MCF 10A (cell line): ENCODE measurements at regions not wholly inside any gene's neighbourhood (a gene's known extent, or its start where the extent isn't known, plus 50 kb on each side); places are given as distances from the start of the nearest gene placed in this dataset.

Experiments used
- BruUV-seq: library from RNA; stranded (reverse); fragments of 400-500 nt; replicated peaks from 2 replicates; lab custom pipeline; 2021; lab: Mats Ljungman, UMichigan
- CTCF ChIA-PET: fragments of 300-600 bp; sonication (Branson Sonifier 250); formaldehyde crosslinking; extraction: SDS; loops from one replicate; lab custom pipeline; 2021; ENCODE audit warnings: antibody characterized with exemption, inconsistent platforms; lab: Yijun Ruan, JAX
- POLR2A ChIA-PET: fragments of 300-600, 350-650 bp; sonication (Branson Sonifier 250); formaldehyde crosslinking; extraction: SDS; loops from one replicate; lab custom pipeline; 2020; ENCODE audit warnings: antibody characterized with exemption, inconsistent platforms; lab: Yijun Ruan, JAX
- DNase-seq: peaks from one replicate; pipeline ENCODE4 v3.0.0-alpha.2; 2018; ENCODE audit not compliant: unreplicated experiment
- H3K27ac Mint-ChIP-seq: one replicate; pipeline ENCODE4 v1.8.0; 2022; ENCODE audit warnings: mild to moderate bottlenecking, low read depth, mixed read lengths; ENCODE audit not compliant: unreplicated experiment
- H3K27me3 Mint-ChIP-seq: one replicate; pipeline ENCODE4 v1.8.0; 2022; ENCODE audit warnings: mixed read lengths; ENCODE audit not compliant: insufficient read depth, unreplicated experiment
- H3K36me3 Mint-ChIP-seq: one replicate; pipeline ENCODE4 v1.8.0; 2022; ENCODE audit warnings: mild to moderate bottlenecking, moderate library complexity, mixed read lengths; ENCODE audit not compliant: insufficient read depth, unreplicated experiment
- H3K4me1 Mint-ChIP-seq: one replicate; pipeline ENCODE4 v1.8.0; 2022; ENCODE audit warnings: mixed read lengths; ENCODE audit not compliant: insufficient read depth, unreplicated experiment
- H3K4me3 Mint-ChIP-seq: one replicate; pipeline ENCODE4 v1.8.0; 2022; ENCODE audit warnings: mild to moderate bottlenecking, moderate library complexity, mixed read lengths; ENCODE audit not compliant: unreplicated experiment
- H3K9me3 Mint-ChIP-seq: one replicate; pipeline ENCODE4 v1.8.0; 2022; ENCODE audit warnings: mixed read lengths; ENCODE audit not compliant: unreplicated experiment
- CTCF ChIP-seq: fragments of 200-600 bp; IDR thresholded peaks from one replicate; pipeline ENCODE4 v1.8.0; 2022; ENCODE audit warnings: antibody characterized with exemption, mild to moderate bottlenecking; ENCODE audit not compliant: unreplicated experiment
- intact Hi-C: fragments of 100-400 bp; cut with micrococcal nuclease; formaldehyde crosslinking; loops from 2 replicates; pipeline ENCODE4 v1.14.1; 2022

GRCh38 chr6:92126088-92126487 is 1293.3 kb downstream of the EPHA7 start:
- H3K36me3 Mint-ChIP-seq = peaks cover 5% of the 10 kb centered on the region
- peaks cover 27% of the 10 kb centered on the region for H3K4me1 Mint-ChIP-seq
- H3K9me3 Mint-ChIP-seq = no peaks in the 10 kb centered on the region
- DNase-seq = peak; percentile 75
- no peaks in the 10 kb centered on the region for H3K27me3 Mint-ChIP-seq
- BruUV-seq = no TSS peak
- H3K4me3 Mint-ChIP-seq = no peak overlapping the region
- POLR2A ChIA-PET = no interaction called here
- TF ChIP-seq CTCF = no peak
- intact Hi-C loops = loop anchor here (10.0 kb wide), 1 partner anchor 159 kb away; no protein-coding TSS in a partner anchor
- CTCF ChIA-PET = interaction anchor here (0.6 to 1.1 kb wide), 4 partner anchors 9 to 682 kb away, joined by 3 to 5 read pairs (median 3); no protein-coding TSS in a partner anchor
- H3K27ac Mint-ChIP-seq = peak overlapping the region; percentile 32

DNA sequence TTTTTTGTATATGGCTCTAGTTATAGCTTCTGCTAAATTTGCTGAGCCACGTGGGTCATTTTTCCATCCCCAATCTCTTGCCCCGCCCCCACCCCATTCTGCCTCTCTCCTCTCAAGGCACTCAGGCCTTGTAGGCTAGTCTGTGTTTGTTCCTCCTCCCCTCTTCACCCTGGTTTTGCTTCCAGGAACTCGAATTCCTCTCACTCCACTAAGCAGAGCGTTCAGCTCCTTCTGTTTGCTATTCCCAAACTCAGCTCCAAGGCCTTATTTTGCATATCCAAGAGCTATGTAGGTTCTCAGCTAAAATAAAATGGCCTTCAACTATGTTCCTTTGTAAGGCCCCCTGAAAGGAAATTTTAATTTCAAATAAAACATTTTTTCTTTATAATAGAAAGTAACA is 1293.7 kb downstream of the EPHA7 start:
- Mint-ChIP-seq H3K27ac (peak overlapping the region; percentile 32), H3K4me3 (no peak overlapping the region), H3K4me1 (peaks cover 27% of the 10 kb centered on the region), H3K27me3 (no peaks in the 10 kb centered on the region), H3K9me3 (no peaks in the 10 kb centered on the region), H3K36me3 (peaks cover 5% of the 10 kb centered on the region)
- CTCF ChIA-PET = interaction anchor here (0.6 to 2.3 kb wide), 7 partner anchors 9 to 795 kb away, joined by 3 to 15 read pairs (median 3); no protein-coding TSS in a partner anchor
- intact Hi-C loops = loop anchor here (10.0 kb wide), 1 partner anchor 159 kb away; no protein-coding TSS in a partner anchor
- POLR2A ChIA-PET = no interaction called here
- BruUV-seq = no TSS peak
- DNase-seq = no peak
- TF ChIP-seq CTCF = no peak

GRCh38 chr6:92124200-92124651 is 1295.1 kb downstream of the EPHA7 start:
- Mint-ChIP-seq H3K36me3 (peaks cover 5% of the 10 kb centered on the region), H3K27ac (no peak overlapping the region), H3K4me1 (peaks cover 27% of the 10 kb centered on the region), H3K9me3 (no peaks in the 10 kb centered on the region), H3K27me3 (no peaks in the 10 kb centered on the region), H3K4me3 (no peak overlapping the region)
- no peak for TF ChIP-seq CTCF
- ChIA-PET CTCF (interaction anchor here (0.6 to 2.3 kb wide), 10 partner anchors 98 to 1366 kb away, joined by 3 to 15 read pairs (median 3); no protein-coding TSS in a partner anchor), POLR2A (interaction anchor here (0.8 kb wide), 1 partner anchor 13 kb away, joined by 3 read pairs; no protein-coding TSS in a partner anchor)
- intact Hi-C loops = loop anchor here (10.0 kb wide), 1 partner anchor 161 kb away; no protein-coding TSS in a partner anchor
- BruUV-seq = no TSS peak
- peak; percentile 78 for DNase-seq

DNA sequence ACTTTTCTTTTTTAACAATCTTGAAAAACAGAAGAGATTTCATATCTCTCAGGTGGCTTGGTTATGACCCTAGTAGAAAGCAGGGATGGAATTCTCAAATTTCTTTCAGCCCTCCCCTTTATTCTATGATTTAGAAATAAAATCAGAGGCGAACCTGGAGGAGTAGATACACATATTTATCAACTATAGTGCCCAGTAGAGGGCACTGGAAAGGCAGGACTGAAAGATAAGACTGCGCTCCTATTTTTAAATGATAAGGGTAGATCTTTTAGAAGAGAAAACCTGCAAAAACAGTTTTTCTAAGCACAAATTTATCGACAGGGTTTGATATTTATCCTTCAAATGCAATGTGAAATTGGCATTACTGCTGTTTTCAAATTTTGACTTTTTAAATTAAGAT is 1296.6 kb downstream of the EPHA7 start:
- POLR2A ChIA-PET = no interaction called here
- TF ChIP-seq CTCF = peak; percentile 32
- no peak overlapping the region for H3K4me3 Mint-ChIP-seq
- peaks cover 27% of the 10 kb centered on the region for H3K4me1 Mint-ChIP-seq
- intact Hi-C loops = loop anchor here (2.0 to 10.0 kb wide), 2 partner anchors 162 to 654 kb away; no protein-coding TSS in a partner anchor
- no TSS peak for BruUV-seq
- CTCF ChIA-PET = interaction anchor here (0.8 to 2.0 kb wide), 8 partner anchors 9 to 1182 kb away, joined by 3 to 7 read pairs (median 4); no protein-coding TSS in a partner anchor
- H3K27me3 Mint-ChIP-seq = no peaks in the 10 kb centered on the region
- H3K36me3 Mint-ChIP-seq = peaks cover 4% of the 10 kb centered on the region
- peak; percentile 43 for DNase-seq
- no peak overlapping the region for H3K27ac Mint-ChIP-seq
- H3K9me3 Mint-ChIP-seq = no peaks in the 10 kb centered on the region
